Activated gamma-delta T cell treated with anti-CD3 and anti-CD28 coated beads, Interleukin-2, amount 50 U/mL, for 16 hours (primary cell): ENCODE measurements at regions not wholly inside any gene's neighbourhood (a gene's known extent, or its start where the extent isn't known, plus 50 kb on each side); places are given as distances from the start of the nearest gene placed in this dataset.
"Not testable (repeated sequence)": the region's sequence is repeated elsewhere in the genome, so short reads cannot be mapped to it uniquely, and the experiment has no call there.

Experiments used
- DNase-seq: peaks from one replicate; pipeline ENCODE4 v3.0.0-alpha.2; 2020; ENCODE audit warnings: low read depth

DNA sequence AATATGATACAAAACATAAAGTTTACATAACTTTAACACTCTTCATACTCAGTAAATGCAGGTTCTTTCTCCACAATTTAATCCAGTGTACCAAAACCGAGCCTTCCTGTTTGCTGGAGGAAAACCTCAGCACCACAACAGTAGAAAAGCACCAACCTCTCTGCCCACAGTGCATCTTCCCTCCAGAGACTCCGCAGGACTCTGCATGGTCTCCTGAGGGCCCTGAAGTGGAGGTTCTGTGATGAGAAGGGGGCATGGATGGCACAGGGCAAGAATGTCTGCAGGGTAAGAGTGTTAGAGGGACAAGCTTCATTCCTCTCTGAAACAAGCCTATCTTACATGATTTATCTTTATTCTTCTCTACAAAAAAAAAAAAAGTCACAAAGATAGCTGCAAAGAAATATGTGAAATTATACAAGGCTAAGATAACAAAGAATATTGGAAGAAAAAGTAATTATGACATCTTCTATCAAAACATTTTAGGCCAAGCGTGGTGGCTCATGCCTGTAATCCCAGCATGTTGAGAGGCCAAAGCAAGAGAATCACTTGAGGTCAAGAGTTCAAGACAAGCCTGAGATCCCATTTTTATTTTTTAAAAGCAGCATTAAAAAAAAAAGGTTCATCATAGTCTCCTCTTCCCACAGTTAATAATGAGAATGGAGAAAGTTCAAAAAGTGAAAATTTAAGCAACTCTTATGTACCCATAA, 102.0 kb downstream of the VPREB1 start:
- DNase-seq: no peak

DNA sequence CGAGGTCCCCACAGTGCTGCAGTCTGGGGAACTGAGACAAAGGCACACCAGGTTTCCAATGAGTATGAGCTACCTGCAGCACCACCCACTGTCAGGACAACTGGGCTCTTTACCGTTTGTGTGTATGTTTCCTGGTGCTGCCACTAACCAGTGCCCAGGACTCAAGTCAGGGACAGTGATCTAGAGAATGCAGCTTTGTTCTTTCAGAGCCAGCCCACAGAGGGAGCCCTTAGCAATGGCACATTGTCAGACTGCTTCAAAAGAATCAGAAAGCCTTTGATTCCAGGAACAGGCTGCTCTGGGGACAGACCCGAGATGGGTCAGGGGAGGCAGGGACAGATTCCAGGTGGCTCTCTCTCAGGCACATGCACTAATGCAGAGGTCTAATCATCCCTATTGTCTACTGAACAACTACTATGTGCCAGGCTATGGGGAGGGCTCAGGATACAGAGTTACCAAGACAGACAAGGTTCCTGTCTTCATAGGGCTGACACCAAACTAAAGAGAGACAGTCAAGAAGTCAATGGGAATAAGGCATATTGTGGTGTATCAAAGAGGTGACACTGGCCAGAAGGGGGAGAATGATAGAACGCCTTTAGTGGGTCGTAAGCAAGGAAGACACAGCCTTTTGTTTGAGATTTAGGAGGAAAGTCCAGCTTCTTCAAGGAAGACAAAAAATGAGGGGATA, 103.7 kb downstream of the VPREB1 start:
- DNase-seq: no peak

DNA sequence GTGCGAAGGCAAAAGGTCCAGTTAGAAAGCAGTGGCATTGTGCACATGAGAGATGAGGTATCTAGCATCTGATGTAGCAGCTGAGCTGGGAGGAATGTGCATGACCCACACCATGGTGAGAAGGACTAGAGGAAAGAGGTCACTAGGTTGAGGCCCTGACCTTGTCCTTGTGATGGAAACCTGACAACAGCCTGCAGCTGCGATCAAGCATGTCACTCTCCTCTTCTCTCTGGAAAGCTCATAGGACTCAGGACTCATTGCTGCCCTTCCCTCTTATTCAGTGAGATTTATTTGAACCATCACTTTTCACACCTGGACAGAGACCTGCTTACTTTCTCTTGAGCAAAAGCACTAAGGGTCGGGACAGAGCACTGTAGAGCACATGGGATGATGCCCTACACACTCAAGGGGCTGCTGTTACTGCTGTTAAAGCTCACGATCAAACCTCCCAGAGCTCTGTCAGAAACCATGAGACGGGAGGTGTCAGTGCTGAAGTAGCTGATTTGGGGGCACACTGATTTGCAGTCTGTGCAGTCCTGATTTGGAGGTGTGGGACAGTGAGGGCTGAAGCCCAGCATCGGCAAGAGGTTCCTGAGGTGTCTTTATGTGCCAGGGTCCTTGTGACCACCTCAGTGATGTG, 104.3 kb downstream of the VPREB1 start:
- DNase-seq: no peak

DNA sequence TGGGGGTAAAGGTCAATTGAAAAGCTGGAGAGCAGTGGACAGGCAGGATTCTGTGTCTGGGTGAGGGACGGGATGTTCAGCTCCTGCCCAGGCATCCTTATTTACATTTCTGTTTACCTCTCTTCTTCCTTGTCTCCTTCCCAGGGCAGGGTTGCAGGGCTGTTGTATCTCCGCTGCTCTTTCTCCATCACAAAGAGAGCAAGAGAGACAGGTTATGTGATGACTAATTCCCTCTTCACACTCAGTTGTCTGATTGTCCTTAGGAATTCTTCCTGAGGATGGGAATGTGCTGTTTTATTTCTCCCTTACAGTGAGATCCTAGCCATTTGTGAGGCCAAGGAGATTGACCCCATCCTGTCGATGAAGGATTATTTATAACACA, 104.9 kb downstream of the VPREB1 start:
- DNase-seq: no peak

DNA sequence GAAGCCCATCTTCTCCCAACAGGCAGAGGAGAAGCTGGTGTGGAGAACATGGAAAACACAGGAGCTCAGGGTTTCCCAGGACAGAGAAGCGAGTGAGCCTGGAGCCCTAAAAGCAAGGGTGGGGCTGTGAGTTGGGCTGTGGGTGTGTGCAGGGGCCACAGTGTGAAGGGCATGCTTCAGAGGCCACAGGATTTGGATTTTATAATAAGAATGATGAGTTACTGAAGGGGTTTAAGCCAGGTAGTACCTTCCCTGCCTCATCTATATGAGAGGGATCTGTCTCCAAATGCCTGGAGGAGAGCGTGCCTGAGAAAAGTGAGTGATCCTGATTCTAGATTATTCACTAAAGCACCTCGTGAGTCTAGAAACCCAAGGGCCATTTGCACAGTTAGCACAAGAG, 106.8 kb downstream of the VPREB1 start:
- no peak for DNase-seq

DNA sequence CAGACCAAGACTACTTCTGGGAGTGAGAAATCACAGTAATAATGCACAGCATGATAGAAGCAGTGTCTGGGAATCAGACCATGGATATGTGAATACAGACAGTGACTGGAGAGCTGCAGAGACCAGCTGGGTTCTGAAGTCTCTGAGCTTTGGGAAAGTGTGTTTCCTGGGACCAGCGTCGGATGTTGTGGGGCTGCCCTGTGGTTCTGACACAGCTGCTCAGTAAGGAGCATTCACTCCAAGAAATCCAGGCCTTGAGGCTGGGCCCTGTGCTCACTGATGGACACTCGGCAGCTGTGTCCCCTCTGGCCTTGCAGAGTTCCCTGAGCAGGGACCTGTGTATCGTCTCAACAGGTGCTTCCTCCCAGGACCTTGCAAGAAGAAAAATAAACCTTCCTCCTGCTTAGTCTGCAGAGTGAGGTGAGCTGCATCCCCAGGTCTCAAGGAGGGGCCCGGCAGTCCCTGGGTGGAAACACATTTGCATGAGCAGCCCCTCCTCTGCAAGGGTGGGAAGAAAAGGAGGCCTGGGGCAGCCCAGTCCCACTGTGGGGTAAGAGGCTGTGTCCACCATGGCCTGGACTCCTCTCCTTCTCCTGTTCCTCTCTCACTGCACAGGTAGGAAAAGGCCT, 107.9 kb downstream of the VPREB1 start:
- DNase-seq: no peak

DNA sequence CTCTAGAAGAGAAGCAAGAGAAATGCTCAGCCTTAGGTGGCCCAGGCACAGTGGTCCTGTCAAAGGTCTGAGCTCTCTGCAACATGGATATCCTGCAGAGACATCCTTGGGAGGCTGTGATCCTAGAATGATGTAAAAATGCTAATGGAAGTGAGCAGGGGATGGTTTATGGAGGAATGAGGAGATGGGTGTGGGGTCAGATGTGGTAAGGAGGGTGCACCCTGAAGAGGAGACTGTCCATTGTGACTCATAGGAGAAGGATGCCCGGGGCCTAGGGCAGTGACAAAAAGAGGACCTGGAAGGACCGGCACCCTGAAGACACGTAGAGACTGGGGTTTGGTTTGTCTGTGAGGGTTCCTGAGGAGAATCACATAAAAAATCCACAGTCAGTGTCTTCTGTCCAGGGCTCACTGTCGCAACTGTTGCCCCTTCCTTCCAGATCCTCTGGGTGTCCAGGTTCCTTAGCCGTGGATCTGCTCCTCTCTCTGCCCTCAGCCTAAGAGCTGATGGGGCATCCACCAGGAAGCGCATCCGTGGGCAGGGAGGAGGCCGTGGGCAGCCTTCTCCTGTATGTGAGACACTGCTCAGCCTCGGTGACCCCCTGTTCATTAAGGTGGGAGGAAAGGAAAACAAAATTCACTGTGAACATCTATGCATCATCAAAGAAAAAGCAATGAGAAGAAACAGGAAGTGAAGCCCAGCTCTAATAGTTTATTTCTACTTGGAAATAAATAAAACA, 110.7 kb downstream of the VPREB1 start:
- DNase-seq: no peak

DNA sequence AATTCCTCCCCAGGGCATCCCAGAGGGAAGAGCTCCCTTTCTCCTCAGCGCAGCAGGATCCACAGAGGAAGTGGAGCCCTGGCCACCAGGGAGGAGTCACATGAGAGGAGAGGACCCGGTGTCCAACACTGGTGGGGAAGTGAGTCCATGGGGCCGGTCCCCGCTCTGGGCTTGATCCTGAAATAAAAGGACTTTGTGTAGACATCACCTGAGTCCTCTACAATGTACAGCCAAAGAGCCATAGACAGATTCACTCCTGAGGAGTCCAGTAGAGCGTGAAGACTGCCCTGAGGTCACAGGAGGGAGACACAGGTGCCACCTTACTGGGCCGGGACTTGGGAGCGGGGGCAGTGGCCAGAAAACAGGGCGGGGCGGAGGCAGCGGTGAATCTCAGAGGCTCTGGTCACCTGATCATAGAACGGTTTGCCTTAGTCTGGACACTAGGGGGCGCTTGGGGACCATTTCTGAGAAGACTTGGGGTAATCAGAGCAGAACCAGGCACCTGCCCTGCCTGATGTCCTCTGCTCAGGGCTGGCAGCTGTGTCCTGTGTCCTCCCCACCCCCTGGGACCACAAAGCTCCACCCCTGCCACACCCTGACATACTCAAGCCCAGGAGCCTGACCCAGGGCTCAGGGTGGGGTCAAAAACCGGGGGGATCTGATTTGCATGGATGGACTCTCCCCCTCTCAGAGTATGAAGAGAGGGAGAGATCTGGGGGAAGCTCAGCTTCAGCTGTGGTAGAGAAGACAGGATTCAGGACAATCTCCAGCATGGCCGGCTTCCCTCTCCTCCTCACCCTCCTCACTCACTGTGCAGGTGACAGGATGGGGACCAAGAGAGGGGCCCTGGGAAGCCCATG, 112.7 kb downstream of the VPREB1 start:
- DNase-seq: peak; percentile 45

DNA sequence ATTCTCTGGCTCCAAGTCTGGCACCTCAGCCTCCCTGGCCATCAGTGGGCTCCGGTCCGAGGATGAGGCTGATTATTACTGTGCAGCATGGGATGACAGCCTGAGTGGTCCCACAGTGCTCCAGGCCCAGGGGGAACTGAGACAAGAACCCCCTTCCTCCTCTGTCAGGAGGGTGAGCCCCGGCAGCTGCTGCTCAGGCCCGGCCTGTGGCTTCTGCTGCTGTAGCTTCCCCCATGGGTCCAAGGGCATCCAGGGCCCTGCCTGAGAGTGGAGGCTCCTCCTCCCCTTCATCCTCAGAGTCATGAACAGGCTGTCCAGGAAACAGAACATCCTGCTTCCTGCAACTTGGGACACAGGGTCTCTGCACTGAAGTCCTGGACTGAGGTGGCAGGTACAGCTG, 113.6 kb downstream of the VPREB1 start:
- DNase-seq: no peak

DNA sequence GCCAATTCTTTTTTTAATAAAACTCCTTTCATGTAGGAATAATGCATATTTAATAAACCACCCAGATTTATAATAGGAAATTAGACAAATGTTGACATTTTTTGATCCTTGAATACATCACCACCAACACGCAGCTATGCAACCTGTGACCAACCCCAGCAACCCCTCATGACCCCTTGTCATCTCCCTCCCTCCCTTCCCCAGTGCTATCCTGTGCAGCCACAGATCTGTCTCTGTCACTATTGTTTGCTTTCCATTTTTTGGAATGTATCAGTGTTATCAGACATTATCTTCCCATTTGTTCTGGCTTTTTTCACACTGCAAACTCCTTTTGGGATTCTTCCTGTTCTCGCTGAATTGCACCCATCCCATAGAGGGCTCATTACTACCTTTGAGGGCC, 114.1 kb downstream of the VPREB1 start:
- no peak for DNase-seq

DNA sequence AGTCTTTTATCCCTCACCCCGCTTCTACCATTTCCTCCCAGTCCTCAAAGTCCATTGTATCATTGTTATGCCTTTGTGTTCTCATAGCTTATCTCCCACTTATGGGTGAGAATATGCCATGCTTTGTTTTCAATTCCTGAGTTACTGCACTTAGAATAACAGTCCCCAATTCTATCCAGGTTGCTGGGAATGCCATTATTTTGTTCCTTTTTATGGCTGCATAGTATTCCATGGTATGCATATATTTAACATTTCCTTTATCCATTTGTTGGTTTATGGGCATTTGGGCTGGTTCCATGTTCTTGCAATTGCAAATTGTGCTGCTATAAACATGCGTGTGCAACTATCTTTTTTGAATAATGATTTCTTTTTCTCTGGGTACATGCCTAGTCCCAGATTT, 114.9 kb downstream of the VPREB1 start:
- no peak for DNase-seq

DNA sequence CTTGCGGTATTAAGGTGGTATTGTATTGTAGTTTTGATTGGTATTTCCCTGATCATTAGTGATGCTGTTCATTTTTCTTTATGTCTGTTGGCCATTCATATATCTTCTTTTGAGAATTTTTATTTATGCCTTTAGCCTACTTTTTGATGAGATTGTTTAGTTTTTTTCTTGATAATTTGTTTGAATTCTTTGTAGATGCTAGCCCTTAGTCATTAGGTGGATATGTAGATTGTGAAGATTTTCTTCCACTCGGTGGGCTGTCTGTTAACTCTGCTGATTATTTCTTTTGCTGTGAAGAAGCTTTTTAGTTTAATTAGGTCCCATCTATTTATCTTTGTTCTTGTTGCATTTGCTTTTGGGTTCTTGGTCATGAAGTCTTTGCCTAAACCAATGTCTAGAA, 115.4 kb downstream of the VPREB1 start:
- DNase-seq: no peak

DNA sequence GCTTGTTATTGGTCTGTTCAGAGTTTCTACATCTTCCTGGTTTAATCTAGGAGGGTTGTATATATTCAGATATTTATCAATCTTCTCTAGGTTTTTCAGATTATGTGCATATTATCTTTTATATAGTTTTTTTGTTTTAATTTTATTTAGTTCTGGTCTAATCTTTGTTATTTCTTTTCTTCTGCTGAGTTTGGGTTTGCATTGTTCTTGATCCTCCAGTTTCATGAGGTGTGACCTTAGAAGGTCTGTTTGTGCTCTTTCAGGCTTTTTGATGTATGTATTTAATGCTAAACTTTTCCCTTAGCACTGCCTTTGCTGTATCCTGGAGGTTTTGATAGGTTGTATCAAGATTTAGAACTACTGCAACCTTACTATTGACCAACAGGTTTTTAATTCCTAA, 117.7 kb downstream of the VPREB1 start:
- no peak for DNase-seq

DNA sequence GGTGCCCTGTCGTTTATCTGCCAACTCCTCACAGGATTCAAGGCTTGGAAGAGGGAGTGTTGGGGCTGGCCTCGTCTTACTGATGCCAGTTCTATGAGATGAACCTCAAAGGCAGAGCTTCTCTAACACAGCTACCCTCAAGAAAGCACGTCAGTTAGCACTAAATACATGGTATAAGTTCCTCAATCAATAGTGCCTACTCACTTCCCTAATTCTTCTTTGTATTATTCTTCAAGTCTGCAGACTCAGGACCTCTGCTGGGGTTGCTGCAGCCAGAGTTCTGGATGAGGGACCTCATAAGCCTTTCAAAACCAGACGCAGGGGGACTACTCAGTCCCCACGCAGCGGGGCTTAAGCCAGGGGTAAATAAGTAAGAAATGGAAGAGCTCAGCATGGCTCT, 118.3 kb downstream of the VPREB1 start:
- no peak for DNase-seq

DNA sequence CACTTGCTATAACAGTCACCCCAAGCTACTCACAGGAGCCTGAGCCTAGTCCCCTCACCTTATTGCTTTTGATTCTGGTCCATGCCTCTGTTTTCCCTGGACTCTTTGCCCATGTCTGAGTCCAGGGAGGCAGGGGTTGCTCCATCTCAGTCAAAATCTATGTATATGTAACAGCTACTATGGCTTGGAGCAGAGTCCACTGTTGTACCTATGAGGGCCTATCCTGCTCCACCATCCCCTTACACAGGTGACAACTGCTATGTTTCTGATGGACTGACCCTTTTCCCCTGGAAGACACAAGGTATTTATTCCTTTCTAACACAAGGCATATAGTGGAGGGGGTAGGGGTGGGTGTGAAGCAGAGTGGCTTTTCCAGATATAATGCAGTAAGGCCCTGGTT, 119.6 kb downstream of the VPREB1 start:
- no peak for DNase-seq

DNA sequence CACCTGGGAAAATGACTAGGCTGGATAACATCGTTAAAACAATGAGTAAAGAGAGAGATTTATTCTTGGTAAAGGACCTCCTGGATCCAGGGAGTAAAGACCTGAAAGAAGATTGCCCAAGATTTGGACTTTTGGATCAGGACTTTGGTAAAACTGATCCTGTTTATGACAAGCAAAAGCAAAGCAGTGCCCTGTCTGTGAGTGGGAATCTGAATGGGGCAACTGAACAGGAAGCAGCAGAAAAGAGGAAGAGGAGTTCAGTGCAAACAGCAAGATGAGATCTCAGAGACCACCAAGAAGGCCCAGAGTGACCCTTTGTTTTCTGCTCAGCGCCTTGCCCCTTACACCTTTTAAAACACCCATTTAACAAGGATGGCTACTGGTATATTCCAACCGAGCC, 122.0 kb downstream of the VPREB1 start:
- DNase-seq: no peak

DNA sequence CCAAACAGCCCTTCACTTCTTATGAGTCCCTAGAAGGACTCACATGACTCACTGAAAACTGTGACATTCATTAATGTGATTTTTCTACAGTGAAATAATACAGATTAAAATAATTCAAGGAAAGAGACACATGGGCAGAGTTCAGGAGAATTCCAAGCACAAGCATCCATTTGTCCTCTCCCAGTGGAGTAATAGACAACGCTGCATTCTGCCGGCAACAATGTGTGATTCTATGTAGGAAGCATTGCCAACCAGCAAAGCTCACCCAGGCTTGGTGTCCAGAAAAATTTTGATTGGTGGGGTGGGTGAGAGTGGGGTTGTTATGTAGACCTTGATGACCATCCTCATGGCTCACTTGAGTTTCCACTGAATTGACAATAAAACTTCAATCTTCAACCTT, 123.9 kb downstream of the VPREB1 start:
- DNase-seq: no peak

DNA sequence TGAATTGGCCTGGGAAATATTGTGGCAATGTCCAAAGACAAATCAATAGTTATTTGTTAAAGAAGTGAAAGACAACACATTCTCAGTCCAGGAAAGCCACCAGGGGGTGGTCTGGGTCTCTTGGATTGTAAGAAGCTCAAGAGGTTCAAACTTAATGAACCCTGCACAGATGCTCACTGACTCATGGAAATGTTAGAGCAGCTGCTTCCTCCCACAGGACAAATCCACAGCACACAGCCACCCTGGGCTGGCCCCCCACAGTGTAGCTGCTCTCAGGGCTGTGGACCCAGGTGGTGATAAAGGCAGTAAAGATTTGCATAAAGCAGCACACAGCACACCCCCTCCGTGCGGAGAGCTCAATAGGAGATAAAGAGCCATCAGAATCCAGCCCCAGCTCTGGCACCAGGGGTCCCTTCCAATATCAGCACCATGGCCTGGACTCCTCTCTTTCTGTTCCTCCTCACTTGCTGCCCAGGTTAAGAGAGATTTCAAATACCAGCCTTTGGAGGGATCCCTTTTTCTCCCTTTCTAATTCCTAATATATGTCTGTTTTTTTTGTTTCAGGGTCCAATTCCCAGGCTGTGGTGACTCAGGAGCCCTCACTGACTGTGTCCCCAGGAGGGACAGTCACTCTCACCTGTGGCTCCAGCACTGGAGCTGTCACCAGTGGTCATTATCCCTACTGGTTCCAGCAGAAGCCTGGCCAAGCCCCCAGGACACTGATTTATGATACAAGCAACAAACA, 124.8 kb downstream of the VPREB1 start:
- not testable (repeated sequence) for DNase-seq

DNA sequence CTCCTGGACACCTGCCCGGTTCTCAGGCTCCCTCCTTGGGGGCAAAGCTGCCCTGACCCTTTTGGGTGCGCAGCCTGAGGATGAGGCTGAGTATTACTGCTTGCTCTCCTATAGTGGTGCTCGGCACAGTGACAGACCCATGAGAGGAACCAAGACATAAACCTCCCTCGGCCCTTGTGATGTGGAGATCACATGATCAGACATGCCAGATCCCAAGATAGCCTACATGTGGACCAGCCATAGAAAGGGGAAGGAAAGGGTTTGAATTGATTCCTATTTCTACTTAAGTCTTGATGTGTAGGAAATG, 125.3 kb downstream of the VPREB1 start:
- DNase-seq: no peak

DNA sequence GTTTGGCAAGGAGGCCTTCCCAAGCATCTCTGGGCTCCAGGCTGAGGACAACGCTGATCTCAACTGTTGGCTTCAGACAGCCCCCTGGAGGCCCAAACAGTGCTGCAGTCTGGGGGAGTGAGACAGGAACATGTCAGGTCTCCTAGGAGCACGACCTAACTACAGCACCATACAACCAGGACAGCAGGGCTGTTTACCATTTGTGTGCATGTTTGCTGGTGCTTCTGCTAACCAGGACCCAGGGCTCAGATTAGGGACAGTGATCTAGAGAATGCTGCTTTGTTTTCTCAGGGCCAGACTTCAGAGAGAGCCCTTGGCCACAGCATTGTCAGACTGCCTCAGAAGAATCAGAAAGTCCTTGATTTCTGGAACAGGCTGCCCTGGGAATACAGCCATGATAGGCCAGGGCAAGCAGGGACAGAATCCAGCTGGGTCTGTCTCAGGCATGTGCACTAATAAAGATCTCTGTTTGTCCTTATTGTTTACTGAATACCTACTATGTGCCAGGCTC, 126.5 kb downstream of the VPREB1 start:
- no peak for DNase-seq

DNA sequence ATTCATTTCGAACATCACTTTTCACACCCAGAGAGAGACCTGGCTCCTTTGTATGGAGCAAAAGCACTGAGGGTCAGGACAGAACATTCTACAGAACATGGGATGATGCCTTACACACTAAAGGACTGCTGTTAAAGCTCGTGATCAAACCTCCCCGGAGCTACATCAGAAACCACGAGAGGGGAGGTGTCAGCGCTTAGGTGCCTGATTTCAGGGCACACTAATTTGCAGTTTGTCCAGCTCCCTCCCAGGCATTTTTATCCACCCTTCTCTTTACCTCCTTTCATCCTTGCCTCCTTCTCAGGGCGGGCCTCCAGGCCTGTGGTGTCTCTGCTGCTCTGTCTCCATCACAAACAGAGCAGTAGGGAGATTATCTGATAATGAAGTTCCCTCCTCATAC, 127.5 kb downstream of the VPREB1 start:
- no peak for DNase-seq
